ENCODE measurements at regions not wholly inside any gene's neighbourhood (a gene's known extent, or its start where the extent isn't known, plus 50 kb on each side); places are given as distances from the start of the nearest gene placed in this dataset.

DNA sequence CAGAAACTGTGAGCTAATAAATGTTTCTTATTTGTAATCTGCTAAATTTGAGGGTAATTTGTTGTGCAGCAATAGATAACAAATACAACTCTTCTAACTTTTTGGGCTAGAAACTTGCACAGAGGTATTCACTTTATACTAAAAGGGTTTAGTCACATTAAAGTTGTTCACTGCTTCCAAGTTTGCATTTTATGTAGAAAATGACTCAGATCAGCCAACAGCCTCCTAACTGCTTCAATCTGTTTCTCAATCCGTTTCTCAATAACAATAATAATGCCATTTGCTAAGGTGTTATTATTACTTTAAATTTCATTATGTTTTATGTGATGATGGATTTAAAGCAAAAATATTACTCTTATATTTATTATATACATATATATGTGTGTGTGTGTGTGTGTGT, 213.9 kb downstream of the CENPW start:
- no peak for DNase-seq (ENCODE audit: low read depth)
- in situ Hi-C loops (cut with HindIII; ENCODE audit: low pct_unique_long_range_greater_than_20kb, low sequenced_read_pairs) = no loop called here

GRCh38 chr6:126570507-126570906, 230.6 kb downstream of the CENPW start:
- in situ Hi-C loops (cut with HindIII; ENCODE audit: low pct_unique_long_range_greater_than_20kb, low sequenced_read_pairs) = no loop called here
- no peak for DNase-seq (ENCODE audit: low read depth)

- no peak for DNase-seq (ENCODE audit: low read depth)
- in situ Hi-C loops (cut with HindIII; ENCODE audit: low pct_unique_long_range_greater_than_20kb, low sequenced_read_pairs) = no loop called here
Observed at GRCh38 chr6:126574301-126574700, 234.4 kb downstream of the CENPW start.

- in situ Hi-C loops (cut with HindIII; ENCODE audit: low pct_unique_long_range_greater_than_20kb, low sequenced_read_pairs) = no loop called here
Observed at GRCh38 chr6:126581316-126581715, 241.4 kb downstream of the CENPW start.

DNA sequence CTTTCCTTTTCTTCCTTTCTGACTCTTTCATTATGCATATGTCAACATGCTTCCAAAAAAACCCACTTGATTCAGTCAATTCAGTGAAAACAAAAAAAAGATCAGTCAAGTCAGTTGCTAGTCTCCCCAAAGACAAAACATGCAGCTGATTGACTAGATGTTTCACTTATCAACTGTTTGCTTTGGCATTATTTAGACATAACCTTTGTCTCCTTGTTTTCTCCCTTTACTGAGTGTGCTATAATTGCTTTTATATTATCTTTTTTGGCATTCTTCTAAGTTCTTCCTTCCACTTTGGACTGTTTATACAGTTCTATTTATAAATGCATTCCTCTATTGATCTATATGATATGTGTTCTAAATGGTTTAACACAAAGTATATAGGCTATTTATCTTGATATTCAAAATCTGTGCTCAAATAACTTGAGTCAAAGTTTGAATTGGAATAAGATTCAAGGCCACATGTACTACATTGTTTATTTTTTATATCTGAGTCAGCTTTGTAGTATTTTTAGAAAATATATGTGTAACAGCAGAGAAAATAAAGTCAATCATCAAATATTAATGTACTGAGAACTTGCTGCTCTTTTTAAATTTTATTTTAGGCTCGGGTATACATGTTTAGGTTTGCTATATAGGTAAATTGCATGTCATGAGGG, 260.5 kb downstream of the CENPW start:
- in situ Hi-C loops (cut with HindIII; ENCODE audit: low pct_unique_long_range_greater_than_20kb, low sequenced_read_pairs) = no loop called here
- no peak for DNase-seq (ENCODE audit: low read depth)

More at GRCh38 chr6:126581316-126581715, 241.4 kb downstream of the CENPW start:
- DNase-seq (ENCODE audit: low read depth) = no peak

- in situ Hi-C loops (cut with HindIII; ENCODE audit: low pct_unique_long_range_greater_than_20kb, low sequenced_read_pairs) = no loop called here
- no peak for DNase-seq (ENCODE audit: low read depth)
Observed at GRCh38 chr6:126603410-126603809, 263.5 kb downstream of the CENPW start.

GRCh38 chr6:126605089-126605488, 265.2 kb downstream of the CENPW start:
- DNase-seq (ENCODE audit: low read depth) = no peak
- in situ Hi-C loops (cut with HindIII; ENCODE audit: low pct_unique_long_range_greater_than_20kb, low sequenced_read_pairs) = no loop called here

DNA sequence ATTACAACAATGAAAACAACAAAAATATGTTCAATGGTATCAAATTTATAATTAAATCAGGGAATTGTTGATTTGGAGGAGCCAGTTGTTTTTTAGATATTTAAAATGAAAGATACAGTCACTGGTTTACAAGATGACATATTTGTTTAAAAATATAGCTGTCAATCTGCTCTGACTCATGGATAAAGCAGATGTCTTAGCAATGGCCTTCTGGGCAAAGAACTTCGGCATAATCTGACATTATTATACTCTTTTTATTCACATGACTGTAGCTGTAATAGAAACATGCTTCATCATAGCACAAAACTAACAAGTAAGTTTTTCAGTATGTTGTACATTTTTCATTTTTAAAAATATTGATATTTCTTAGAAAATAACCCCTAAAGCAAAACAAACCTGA, 267.4 kb downstream of the CENPW start:
- DNase-seq (ENCODE audit: low read depth) = no peak
- in situ Hi-C loops (cut with HindIII; ENCODE audit: low pct_unique_long_range_greater_than_20kb, low sequenced_read_pairs) = no loop called here

DNA sequence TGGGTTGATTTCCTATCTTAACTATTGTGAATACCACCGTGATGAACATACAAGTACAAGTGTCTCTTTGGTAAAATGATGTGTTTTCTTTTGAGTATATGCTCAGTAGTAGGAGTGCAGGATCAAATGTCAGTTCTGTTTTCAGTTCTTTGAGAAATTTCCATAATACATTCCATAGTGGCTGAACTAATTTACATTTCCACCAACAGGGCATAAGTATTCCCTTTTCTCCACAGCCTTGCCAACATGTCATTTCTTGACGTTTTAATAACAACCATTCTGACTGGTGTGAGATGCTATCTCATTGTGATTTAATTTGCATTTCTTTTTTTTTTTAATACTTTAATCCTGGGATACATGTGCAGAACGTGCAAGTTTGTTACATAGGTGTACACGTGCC, 268.8 kb downstream of the CENPW start:
- in situ Hi-C loops (cut with HindIII; ENCODE audit: low pct_unique_long_range_greater_than_20kb, low sequenced_read_pairs) = no loop called here
- no peak for DNase-seq (ENCODE audit: low read depth)

- in situ Hi-C loops (cut with HindIII; ENCODE audit: low pct_unique_long_range_greater_than_20kb, low sequenced_read_pairs) = no loop called here
Observed at GRCh38 chr6:126614642-126615504, 275.0 kb downstream of the CENPW start.

GRCh38 chr6:126616866-126617265, 277.0 kb downstream of the CENPW start:
- in situ Hi-C loops (cut with HindIII; ENCODE audit: low pct_unique_long_range_greater_than_20kb, low sequenced_read_pairs) = no loop called here
- DNase-seq (ENCODE audit: low read depth) = no peak

More at GRCh38 chr6:126614642-126615504, 275.0 kb downstream of the CENPW start:
- no peak for DNase-seq (ENCODE audit: low read depth)

- in situ Hi-C loops (cut with HindIII; ENCODE audit: low pct_unique_long_range_greater_than_20kb, low sequenced_read_pairs) = no loop called here
- DNase-seq (ENCODE audit: low read depth) = no peak
Observed at GRCh38 chr6:126618639-126619343, 278.9 kb downstream of the CENPW start.

GRCh38 chr6:126620719-126621118, 280.8 kb downstream of the CENPW start:
- DNase-seq (ENCODE audit: low read depth) = no peak
- in situ Hi-C loops (cut with HindIII; ENCODE audit: low pct_unique_long_range_greater_than_20kb, low sequenced_read_pairs) = no loop called here

DNA sequence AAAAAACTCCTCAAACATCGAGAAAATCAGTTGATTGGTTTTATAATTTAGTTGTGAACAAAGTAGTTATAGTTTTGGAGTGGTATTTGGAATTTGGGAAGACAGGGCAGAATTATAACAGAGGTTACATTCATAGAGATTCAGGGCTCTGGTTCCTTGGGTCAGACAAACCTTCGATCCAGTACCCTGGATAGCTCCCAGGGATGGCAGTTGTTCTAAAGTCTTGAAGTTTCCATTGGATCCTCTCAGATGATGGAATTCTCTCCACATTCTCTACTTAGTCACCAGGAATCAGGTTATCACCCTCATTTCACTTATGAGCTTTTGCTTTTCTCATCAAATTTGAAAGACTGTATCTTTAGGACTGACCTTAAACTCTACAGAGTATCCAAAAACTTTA, 285.1 kb downstream of the CENPW start:
- in situ Hi-C loops (cut with HindIII; ENCODE audit: low pct_unique_long_range_greater_than_20kb, low sequenced_read_pairs) = no loop called here
- no peak for DNase-seq (ENCODE audit: low read depth)

DNA sequence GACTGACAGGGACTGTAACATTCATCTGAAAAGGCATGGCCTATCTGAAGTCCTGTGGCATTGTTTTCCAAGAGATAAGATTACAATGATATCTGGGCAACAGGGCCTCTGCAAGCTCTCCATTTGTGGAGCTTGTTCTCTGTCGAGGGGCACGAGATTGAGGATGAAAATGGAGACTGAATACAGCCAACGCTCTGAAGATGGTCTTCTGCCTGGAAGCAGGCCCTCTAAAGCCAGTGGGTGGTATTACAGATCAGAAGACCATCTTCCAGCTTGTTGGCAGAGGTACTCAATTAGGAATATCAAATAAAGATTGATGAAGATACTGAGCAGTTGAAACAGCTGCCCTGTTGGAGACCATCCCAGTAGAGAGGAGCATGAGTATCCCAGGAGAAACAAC, 288.2 kb downstream of the CENPW start:
- in situ Hi-C loops (cut with HindIII; ENCODE audit: low pct_unique_long_range_greater_than_20kb, low sequenced_read_pairs) = no loop called here
- DNase-seq (ENCODE audit: low read depth) = no peak

DNA sequence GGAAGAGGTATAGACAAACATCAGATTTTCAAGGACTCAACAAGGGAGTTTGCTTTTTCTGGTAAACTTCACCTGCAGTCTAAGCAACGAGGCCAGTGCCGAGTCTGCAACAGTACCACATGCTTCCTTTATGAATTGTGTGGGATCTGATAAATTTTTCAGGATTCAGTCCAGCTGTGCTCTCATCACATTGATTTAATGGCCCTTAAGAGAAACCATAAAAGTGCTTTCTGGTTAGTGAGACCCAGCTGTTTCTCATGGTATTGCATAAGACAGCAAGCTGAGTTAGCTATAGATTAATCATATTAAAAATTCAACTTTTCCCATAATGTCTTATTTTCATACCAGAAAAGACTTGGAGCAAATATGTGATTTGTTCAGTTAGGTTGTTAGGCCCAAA, 291.4 kb downstream of the CENPW start:
- DNase-seq (ENCODE audit: low read depth) = no peak
- in situ Hi-C loops (cut with HindIII; ENCODE audit: low pct_unique_long_range_greater_than_20kb, low sequenced_read_pairs) = no loop called here

DNA sequence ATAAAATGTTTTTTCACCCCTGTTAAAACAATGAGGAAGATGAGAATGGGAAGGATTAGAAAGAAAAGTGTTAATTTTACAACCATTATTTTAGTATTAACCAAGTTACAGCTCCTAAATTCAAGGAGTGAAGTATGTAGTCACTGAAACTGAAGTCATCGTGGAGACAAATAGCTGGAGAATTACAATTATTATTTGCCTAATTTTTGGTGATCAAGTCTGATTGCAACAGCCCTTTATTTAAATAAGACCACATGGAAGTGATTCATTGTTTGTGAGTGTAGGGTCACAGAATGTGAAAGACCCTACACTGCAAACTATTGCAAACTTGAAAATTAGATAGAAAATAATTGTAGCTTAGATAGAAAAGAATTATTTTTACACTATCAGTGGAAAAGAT, 292.4 kb downstream of the CENPW start:
- DNase-seq (ENCODE audit: low read depth) = no peak
- in situ Hi-C loops (cut with HindIII; ENCODE audit: low pct_unique_long_range_greater_than_20kb, low sequenced_read_pairs) = no loop called here

DNA sequence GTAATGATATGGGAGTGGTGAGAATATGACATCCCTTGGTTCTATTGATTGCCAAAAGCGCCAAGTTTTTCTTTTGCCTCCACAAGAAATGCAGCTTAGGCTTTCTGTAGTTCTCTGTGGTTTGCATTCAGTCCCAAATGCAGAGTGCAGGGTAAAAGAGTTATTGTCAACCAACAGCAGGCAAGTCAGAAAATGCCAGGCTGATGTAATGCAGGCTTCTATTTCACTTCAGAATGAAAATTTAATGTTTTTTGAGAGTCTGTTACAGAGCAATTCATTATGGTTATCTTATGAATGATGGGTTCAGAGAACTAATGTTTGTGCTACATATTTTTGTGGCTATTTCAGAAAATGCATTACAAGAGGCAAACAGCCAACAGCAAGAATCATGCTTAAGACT, 293.5 kb downstream of the CENPW start:
- no peak for DNase-seq (ENCODE audit: low read depth)
- in situ Hi-C loops (cut with HindIII; ENCODE audit: low pct_unique_long_range_greater_than_20kb, low sequenced_read_pairs) = no loop called here

DNA sequence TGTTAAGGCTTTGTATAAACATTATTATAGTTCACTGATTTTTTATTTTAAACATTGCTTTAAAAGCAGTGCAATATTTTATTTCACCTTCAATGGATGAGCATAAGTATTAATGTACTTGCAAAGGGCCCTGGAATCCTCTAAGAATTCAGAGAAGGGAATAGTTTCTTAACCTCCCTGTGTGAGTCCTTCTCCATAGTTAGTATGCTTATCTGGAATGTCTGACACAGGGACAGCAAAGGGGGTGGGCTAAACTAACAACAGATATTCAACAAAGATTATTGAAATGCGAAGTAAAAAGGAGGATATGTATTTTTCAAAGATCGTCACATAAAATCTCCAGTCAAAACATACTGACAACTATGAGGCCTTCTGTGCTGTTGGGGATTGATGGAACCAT, 300.4 kb downstream of the CENPW start:
- no peak for DNase-seq (ENCODE audit: low read depth)
- in situ Hi-C loops (cut with HindIII; ENCODE audit: low pct_unique_long_range_greater_than_20kb, low sequenced_read_pairs) = no loop called here

Data from Caki2 (cell line).